ENCODE measurements at regions not wholly inside any gene's neighbourhood (a gene's known extent, or its start where the extent isn't known, plus 50 kb on each side); places are given as distances from the start of the nearest gene placed in this dataset.

GRCh38 chr13:85412448-85412847 lies 386.8 kb downstream of the SLITRK6 start:
- no peaks in the 10 kb centered on the region for H3K36me3 ChIP-seq (ENCODE audit: insufficient read depth, low read length)
- no peaks in the 10 kb centered on the region for H3F3A ChIP-seq (ENCODE audit: insufficient read depth, low read length)
- H3K9me3 ChIP-seq (ENCODE audit: low read length) = no peaks in the 10 kb centered on the region
- no peaks in the 10 kb centered on the region for H4K20me1 ChIP-seq (ENCODE audit: insufficient read depth, low read length)
- no peak overlapping the region for H2AFZ ChIP-seq (ENCODE audit: low read length)
- H3K4me3 ChIP-seq (ENCODE audit: low read depth, low read length, poor library complexity, severe bottlenecking) = no peak overlapping the region
- no peak overlapping the region for H3K4me2 ChIP-seq (ENCODE audit: low read length)
- no peaks in the 10 kb centered on the region for H3K27me3 ChIP-seq (ENCODE audit: insufficient read depth, low read length)
- H3K9me2 ChIP-seq (ENCODE audit: low read depth, low read length) = no peaks in the 10 kb centered on the region
- H3K27ac ChIP-seq (ENCODE audit: low read depth, low read length, poor library complexity, severe bottlenecking) = no peak overlapping the region
- H3K79me2 ChIP-seq (ENCODE audit: insufficient read depth, low read length) = no peaks in the 10 kb centered on the region
- no peak overlapping the region for H3K9ac ChIP-seq (ENCODE audit: low read length)
- H3K4me1 ChIP-seq (ENCODE audit: insufficient read depth, low read length, severe bottlenecking) = no peaks in the 10 kb centered on the region
- no peak for TF ChIP-seq EZH2 (IDR thresholded peaks at IDR 0.05; ENCODE audit: borderline replicate concordance, low read length)
- TF ChIP-seq CTCF (IDR thresholded peaks at IDR 0.05; ENCODE audit: low read length) = no peak

GRCh38 chr13:85411591-85411990 lies 387.6 kb downstream of the SLITRK6 start:
- no peak overlapping the region for H3K27ac ChIP-seq (ENCODE audit: low read depth, low read length, poor library complexity, severe bottlenecking)
- H3K4me2 ChIP-seq (ENCODE audit: low read length) = no peak overlapping the region
- TF ChIP-seq CTCF (IDR thresholded peaks at IDR 0.05; ENCODE audit: low read length) (no peak), EZH2 (IDR thresholded peaks at IDR 0.05; ENCODE audit: borderline replicate concordance, low read length) (no peak)
- no peaks in the 10 kb centered on the region for H3K27me3 ChIP-seq (ENCODE audit: insufficient read depth, low read length)
- H3K9me2 ChIP-seq (ENCODE audit: low read depth, low read length) = no peaks in the 10 kb centered on the region
- no peak overlapping the region for H3K4me3 ChIP-seq (ENCODE audit: low read depth, low read length, poor library complexity, severe bottlenecking)
- no peaks in the 10 kb centered on the region for H3K4me1 ChIP-seq (ENCODE audit: insufficient read depth, low read length, severe bottlenecking)
- no peak overlapping the region for H3K9ac ChIP-seq (ENCODE audit: low read length)
- H2AFZ ChIP-seq (ENCODE audit: low read length) = no peak overlapping the region
- no peaks in the 10 kb centered on the region for H3K36me3 ChIP-seq (ENCODE audit: insufficient read depth, low read length)
- H3F3A ChIP-seq (ENCODE audit: insufficient read depth, low read length) = no peaks in the 10 kb centered on the region
- H3K9me3 ChIP-seq (ENCODE audit: low read length) = no peaks in the 10 kb centered on the region
- no peaks in the 10 kb centered on the region for H4K20me1 ChIP-seq (ENCODE audit: insufficient read depth, low read length)
- no peaks in the 10 kb centered on the region for H3K79me2 ChIP-seq (ENCODE audit: insufficient read depth, low read length)

- no peaks in the 10 kb centered on the region for H4K20me1 ChIP-seq (ENCODE audit: insufficient read depth, low read length)
- no peaks in the 10 kb centered on the region for H3K4me1 ChIP-seq (ENCODE audit: insufficient read depth, low read length, severe bottlenecking)
- H3K4me2 ChIP-seq (ENCODE audit: low read length) = no peak overlapping the region
- H3K9me2 ChIP-seq (ENCODE audit: low read depth, low read length) = no peaks in the 10 kb centered on the region
- H3K9me3 ChIP-seq (ENCODE audit: low read length) = no peaks in the 10 kb centered on the region
- H3K9ac ChIP-seq (ENCODE audit: low read length) = no peak overlapping the region
- no peaks in the 10 kb centered on the region for H3K79me2 ChIP-seq (ENCODE audit: insufficient read depth, low read length)
- H3K36me3 ChIP-seq (ENCODE audit: insufficient read depth, low read length) = no peaks in the 10 kb centered on the region
- no peak overlapping the region for H3K4me3 ChIP-seq (ENCODE audit: low read depth, low read length, poor library complexity, severe bottlenecking)
- H2AFZ ChIP-seq (ENCODE audit: low read length) = no peak overlapping the region
- H3K27ac ChIP-seq (ENCODE audit: low read depth, low read length, poor library complexity, severe bottlenecking) = no peak overlapping the region
- no peaks in the 10 kb centered on the region for H3F3A ChIP-seq (ENCODE audit: insufficient read depth, low read length)
- H3K27me3 ChIP-seq (ENCODE audit: insufficient read depth, low read length) = no peaks in the 10 kb centered on the region
- no peak for TF ChIP-seq EZH2 (IDR thresholded peaks at IDR 0.05; ENCODE audit: borderline replicate concordance, low read length)
- no peak for TF ChIP-seq CTCF (IDR thresholded peaks at IDR 0.05; ENCODE audit: low read length)
Measured at GRCh38 chr13:85408415-85408814, 390.8 kb downstream of the SLITRK6 start.
